Hepatocyte (in vitro differentiated cells): ENCODE measurements at regions not wholly inside any gene's neighbourhood (a gene's known extent, or its start where the extent isn't known, plus 50 kb on each side); places are given as distances from the start of the nearest gene placed in this dataset.

Experiments used
- CTCF ChIP-seq: fragments of 200-600 bp; sonication (generic); IDR thresholded peaks from 2 replicates; pipeline ENCODE4 v1.5.1; 2016; ENCODE audit warnings: antibody characterized with exemption, mild to moderate bottlenecking; ENCODE audit not compliant: poor library complexity
- EZH2 ChIP-seq: fragments of 200-600 bp; sonication (generic); IDR thresholded peaks from 2 replicates; pipeline ENCODE4 v1.6.1; 2016; ENCODE audit warnings: antibody characterized with exemption, mild to moderate bottlenecking, borderline replicate concordance

- TF ChIP-seq EZH2, result no peak
- no peak for TF ChIP-seq CTCF
These were observed 73.9 kb upstream of the MXRA5 start for GRCh38 chrX:3420316-3420715.
